OCI-M2 (cell line): ENCODE measurements at regions not wholly inside any gene's neighbourhood (a gene's known extent, or its start where the extent isn't known, plus 50 kb on each side); places are given as distances from the start of the nearest gene placed in this dataset.
"Not testable (repeated sequence)": the region's sequence is repeated elsewhere in the genome, so short reads cannot be mapped to it uniquely, and the experiment has no call there.

Source experiments
- DNase-seq: peaks from one replicate; lab custom pipeline; 2025; ENCODE audit not compliant: unreplicated experiment; lab: John Stamatoyannopoulos, UW

DNA sequence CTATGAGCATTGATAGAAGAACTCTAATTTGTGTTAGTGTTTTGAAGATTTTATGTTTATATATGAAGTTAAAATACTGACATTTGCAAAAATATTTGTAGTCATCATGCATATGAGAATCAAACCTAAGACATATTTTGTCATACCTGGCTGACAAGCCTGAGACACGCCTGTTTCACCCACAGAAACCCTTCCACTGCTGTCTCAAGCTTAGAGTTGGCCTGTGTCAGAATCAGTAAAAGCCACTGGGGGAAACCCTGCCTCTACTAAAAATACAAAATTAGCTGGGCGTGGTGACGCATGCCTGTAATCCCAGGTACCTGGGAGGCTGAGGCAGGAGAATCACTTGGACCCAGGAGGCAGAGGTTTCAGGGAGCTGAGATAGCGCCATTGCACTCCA, 218.0 kb upstream of the C1QTNF3 start:
- DNase-seq = not testable (repeated sequence)

DNA sequence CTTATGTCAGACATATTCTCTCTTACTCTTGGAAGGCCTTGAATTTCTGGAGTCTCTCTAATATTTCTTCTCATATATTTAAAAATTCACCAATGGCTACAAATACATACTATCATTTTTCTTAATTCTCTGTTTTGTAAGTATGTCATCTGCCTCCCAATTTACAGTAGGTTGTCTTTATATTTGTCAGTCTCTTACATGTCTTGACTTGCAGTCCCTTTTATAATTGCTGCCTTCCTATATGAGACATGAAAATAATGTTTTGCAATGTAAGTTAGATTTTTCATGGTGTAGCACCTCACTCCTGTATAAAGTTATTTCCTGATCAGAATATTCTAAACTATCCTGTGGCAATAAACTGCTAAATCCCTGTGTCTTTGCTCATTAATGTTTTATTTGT, 223.1 kb upstream of the C1QTNF3 start:
- not testable (repeated sequence) for DNase-seq

DNA sequence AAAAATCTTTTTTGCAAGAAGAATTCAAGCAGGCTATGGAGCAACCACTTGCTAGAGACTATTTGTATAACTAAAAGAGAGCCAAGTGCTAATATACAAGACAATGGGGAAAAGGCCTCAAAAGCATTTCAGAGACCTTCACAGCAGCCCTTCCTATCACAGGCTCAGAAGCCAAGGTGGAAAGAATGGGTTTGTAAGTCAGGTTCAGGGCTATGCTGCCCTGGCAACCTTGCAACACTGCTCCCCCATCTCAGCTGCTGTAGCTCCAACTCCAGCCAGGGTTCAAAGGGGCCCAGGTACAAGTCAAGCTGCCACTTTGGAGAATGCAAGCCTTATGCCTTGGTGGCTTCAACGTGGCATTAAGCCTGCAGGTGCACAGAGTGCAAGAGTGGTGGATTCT, 253.7 kb upstream of the C1QTNF3 start:
- DNase-seq = not testable (repeated sequence)

DNA sequence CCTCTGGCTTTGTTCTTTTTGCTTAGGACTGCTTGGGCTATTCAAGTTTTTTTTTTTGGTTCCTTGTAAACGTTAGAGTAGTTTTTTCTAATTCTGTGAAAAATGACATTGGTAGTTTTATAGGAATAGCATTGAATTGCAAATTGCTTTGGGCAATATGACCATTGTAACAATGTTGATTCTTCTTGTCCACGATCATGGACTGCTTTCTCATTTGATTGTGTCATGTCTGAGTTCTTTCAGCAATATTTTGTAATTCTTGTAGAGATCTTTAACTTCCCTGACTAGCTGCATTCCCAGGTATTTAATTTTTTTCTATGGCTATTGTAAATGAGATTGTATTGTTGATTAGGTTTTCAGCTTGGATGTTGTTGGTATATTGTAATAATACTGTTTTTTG, 286.2 kb upstream of the C1QTNF3 start:
- not testable (repeated sequence) for DNase-seq

DNA sequence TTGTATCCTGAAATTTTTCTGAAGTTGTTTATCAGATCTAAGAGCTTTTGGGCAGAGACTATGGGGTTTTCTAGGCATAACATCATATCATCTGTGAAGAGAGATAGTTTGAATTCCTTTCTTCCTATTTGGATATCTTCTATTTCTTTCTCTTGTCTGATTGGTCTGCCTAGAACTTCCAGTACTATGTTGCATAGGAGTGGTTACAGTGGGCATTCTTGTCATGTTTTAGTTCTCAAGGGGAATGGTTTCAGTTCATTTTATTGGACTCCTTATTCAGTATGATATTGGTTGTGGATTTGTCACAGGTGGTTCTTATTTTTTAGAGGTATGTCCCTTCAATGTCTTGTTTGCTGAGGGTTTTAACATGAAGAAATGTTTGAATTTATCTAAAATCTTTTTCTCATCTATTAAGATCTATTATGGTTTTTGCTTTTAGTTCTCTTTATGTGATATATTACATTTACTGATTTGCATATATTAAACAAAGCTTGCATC, 286.6 kb upstream of the C1QTNF3 start:
- DNase-seq = not testable (repeated sequence)

DNA sequence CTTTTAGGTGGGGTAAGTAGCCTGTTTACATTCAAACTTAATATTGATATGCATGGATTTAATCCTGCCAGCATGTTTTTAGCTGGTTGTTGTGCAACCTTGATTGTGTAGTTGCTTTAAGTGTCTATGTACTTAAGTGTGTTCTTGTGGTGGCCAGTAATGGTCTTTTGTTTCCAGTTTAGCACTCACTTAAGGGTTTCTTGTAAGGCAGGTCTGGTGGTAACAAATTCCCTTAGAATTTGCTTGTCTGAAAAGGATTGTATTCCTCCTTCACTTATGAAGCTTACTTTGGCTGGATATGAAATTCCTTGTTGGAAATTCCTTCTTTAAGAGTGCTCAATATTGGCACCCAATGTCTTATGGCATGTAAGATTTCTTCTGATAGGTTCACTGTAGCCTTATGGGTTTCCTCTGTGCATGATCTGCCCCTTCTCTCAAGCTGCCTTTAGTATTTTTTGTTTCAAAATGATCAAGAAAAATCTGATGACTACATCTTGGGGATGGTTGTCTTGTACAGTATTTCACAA, 289.0 kb upstream of the C1QTNF3 start:
- DNase-seq = not testable (repeated sequence)

DNA sequence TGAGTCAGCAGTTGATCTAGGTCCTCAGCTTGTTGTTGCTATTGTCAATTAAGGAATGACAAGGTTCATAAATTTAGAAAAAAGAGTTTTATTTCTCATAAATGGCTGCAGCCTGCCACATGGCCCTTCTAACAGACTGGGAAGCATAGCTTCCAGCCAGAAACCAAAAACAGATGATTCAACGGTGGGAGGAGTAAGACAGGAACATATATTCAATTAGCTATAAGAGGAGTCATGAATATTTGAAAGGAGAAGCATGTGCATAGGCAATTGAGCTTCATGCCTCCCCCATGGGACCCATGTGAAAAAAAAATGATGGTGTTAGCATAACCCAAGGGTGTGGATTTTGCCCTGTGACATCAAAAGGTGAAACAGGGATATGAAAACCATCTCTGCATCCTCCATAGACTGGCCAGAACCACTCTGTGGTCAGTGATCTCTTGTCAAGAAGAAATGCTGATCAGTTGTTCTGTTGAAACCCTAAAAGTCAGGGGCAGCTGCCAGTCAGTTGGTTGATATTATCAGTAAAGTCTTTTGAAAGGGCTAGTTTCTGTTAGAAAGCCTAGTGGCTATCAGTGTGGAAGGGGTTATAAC, 296.5 kb upstream of the C1QTNF3 start:
- DNase-seq = not testable (repeated sequence)

DNA sequence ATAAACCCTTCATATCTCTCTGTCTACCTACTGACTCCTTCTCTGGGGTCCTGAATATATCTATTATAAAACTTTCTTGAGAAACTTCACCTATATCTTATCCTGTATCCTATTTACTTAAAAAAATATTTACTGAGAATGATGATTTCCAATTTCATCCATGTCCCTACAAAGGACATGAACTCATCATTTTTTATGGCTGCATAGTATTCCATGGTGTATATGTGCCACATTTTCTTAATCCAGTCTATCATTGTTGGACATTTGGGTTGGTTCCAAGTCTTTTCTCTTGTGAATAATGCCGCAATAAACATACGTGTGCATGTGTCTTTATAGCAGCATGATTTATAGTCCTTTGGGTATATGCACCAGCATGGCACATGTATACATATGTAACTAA, 301.7 kb upstream of the RAI14 start:
- DNase-seq = not testable (repeated sequence)

DNA sequence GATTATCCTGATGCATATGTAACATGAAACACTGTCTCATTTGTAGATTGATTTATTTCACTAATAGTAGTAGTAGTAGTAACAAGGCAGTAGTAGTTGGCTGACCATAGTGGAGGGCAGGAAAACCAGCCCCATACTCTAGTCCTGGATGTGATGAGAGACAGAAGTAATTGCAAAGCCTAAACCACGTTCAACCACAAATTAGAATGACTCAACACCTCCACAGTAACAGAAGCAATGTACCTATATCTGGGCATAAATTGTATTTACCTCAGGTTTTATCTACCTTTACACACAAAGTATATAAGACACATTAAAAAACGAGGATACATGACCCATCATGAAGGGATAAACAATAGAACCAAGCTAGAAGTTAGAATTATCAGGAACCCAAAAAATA, 284.7 kb upstream of the RAI14 start:
- not testable (repeated sequence) for DNase-seq

DNA sequence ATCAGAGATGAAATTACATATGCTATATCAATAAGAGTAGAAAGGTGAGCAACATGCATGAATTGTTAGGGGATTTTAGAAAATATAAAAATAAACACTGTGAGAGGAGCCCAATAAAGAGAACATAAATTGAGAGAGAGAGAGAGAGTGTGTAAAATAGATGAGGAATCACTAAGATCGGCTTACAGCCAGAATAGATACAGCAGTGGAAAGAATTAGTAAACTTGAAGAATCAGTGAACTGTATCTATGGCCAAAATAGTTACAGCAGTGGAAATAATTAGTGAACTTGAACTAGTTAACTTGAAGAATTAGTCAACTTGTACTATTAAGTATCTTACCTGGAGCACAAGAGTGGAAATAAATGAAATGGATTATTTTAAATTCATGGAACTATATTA, 284.3 kb upstream of the RAI14 start:
- not testable (repeated sequence) for DNase-seq

DNA sequence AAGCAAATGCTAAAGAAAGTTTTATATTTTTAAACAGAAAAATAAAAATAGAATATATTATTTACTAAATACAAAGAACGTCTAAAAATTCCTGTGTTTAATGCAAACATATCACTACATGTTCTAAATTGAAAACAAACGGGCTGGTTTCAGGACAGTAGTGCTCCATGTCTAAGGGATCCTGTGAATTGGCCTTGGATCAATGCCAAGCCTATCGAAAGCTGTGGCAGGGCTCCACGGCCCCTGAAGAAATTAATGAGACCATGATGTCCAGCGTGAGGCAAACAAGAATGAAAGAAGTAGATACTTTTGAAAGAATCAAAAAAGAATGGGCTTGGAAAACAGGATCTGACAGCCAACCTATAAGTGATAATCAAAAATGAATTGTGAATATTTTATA, 283.4 kb upstream of the RAI14 start:
- not testable (repeated sequence) for DNase-seq

DNA sequence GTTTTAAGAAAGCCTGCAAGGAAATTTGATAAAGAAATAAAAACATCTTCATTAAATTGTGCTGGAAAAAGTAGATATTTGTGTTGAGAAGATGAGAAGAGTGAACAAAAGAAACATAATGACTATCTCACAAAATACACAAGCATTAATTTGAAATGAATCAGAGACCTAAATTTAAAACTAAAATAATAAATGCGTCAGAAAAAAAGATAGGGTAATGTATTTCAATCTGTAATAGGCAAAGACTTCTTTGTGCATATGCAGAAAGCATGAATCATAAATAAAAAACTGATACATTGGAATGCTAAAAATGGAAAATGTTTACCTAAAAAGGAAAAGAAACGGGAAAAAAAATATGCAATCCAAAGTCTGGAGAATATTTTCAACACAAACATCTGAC, 278.5 kb upstream of the RAI14 start:
- not testable (repeated sequence) for DNase-seq

DNA sequence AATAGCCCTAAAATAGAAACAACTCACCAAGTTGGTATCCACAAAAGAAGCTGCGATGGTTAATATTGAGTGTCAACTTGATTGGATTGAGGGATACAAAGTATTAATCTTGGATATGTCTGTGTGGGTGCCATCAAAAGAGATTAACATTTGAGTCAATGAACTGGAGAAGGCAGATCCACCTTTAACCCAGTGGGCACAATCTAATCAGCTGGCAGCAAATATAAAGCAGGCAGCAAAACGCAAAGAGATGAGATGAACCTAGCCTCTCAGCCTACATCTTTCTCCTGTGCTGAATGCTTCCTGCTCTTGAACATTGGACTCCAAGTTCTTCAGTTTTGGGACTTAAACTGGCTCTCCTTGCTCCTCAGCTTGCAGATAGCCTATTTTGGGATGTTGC, 277.6 kb upstream of the RAI14 start:
- not testable (repeated sequence) for DNase-seq

DNA sequence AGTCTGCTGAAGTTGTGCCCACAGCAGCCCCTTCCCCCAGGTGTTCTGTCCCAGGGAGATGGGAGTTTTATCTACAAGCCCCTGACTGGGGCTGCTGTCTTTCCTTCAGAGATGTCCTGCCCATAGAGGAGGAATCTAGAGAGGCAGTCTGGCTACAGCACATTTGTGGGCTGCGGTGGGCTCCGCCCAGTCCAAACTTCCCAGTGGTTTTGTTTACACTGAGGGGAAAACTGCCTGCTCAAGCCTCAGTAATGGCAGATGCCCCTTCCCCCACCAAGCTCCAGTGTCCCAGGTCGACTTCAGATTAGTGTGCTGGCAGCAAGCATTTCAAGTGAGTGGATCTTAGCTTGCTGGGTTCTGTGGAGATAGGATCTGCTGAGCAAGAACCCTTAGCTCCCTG, 267.4 kb upstream of the RAI14 start:
- not testable (repeated sequence) for DNase-seq

DNA sequence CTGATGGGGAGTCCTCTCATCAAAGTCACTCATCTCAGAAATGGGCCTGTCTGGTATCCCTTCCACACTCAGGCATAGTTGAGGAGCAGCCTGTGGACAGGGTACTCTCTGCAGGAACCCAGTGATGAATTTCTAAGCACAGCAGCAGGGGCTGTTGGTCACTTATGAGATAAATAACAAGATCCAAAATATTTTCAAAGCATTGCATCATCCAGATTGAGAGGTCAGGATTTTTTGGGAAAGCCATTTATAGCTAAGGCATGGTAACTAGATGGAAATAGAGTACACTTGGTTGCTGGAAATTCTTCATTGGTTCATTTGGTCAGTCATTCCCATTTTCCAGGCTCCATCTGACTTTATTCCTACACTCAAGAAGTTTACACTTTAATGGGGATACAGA, 246.8 kb upstream of the RAI14 start:
- no peak for DNase-seq

DNA sequence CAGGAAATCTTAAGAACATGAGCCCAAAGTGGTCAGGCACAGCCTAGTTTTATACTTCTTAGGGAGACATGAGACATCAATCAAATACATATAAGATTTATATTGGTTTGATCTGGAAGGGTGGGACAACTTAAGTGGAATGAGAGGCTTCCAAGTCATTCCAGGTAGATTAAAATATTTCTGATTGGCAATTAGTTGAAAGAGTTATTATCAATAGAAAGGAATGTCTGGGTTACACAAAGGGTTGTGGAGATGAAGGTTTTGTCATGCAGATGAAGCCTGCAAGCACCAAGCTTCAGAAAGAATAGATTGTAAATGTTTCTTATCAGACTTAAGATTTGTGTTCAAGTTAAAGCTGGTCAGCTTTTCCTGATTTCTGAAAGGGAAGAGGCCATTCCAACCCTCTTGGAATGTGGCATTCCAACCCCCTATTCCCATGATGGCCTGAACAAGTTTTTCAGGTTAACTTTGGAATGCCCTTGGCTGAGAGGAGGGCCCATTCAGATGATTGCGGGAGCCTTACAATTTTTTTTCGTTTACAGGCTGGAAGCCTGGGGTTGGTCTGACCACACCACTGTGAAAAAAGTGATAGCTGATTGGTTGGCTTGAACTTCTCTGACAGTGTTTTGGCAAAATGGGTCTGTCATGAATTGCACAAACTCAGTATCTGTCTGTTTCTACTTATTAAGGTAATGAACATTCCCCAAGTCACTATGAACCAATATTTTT, 245.6 kb upstream of the RAI14 start:
- DNase-seq = no peak

DNA sequence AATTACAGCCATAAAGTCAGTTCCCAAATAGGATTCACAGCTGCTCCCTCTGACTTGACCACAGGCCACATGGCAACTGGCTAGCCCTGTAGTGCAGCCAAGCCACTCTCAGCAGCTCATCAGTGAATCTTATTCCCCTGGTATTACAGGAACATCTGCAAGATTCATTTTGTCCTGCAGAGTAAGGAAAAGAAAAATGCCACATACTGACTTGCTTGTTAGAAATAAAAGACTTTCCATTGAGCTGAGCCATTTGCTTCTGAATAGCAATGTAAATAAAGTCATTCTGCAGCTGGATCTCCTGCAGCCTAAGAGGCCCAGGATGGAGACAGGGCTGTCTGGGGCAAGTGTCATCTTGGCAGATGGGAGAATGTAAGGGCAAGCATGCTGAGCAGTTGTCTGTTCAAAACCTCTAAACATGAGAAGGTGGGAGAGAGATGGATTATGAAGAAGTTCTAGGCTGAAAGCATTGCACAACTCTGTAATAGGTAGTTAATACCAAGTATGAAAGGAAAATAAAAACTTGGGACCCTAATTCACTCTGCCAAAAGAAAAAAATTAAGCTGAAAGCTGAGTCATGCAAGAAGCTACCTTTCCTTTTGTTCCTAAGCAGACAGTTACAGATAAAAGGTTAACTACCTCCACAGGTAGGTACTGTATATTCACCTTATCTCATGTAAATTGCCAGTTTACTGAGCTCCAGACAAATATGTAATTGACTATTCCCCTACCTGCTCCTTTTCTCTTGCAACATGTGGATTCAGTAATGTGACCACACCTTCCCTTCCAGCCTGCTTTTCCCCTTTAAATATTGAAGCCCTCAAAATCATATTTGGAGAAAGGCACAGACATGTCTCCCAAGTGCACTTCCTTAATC, 244.4 kb upstream of the RAI14 start:
- DNase-seq = no peak

DNA sequence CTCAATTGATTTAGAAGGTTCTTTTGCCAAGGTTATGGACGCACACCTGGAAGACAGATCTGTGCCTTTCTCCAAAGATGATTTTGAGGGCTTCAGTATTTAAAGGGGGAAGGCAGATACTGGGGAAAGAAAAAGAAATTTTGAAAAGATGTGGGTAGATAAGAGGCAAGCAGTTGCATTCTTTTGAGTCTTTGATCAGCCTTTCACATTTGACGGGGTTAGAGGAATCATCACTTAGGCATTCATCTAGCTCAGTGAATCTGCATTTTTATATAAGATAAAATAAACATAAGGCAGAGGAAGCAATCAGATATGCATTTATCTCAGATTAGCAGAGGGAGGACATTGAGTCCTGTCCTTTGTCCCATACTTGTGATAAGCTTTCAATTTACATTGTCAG, 243.4 kb upstream of the RAI14 start:
- no peak for DNase-seq

DNA sequence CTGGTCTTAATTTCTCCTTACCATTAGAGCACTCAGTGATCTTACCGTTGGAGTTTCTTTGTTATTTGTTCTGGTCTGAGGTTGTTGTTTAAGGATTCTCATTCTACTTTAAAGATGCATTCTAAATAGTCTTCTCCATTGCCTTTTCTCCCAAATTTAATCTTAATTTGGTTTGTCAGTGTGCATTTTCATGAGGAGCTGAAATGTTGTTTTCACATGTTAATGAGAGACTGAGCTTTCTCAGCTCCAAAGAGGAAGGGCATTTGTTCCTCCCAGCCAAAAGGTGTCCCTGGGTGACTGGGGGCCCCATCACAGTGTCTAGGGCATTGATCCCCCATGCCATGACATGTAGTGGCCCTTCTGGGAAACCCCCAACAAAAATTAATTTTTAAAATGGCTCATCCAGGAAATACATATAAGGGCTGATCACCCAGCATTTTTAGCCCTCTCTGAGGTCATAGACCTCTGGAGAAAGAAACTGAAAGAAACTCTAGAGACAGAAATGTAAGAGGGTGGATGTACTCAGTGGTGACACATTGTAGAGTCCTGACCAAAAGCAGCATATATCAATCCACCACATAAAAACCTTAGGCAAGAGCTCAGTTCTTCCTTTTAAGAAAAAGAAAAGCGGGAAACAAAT, 240.4 kb upstream of the RAI14 start:
- DNase-seq = no peak

DNA sequence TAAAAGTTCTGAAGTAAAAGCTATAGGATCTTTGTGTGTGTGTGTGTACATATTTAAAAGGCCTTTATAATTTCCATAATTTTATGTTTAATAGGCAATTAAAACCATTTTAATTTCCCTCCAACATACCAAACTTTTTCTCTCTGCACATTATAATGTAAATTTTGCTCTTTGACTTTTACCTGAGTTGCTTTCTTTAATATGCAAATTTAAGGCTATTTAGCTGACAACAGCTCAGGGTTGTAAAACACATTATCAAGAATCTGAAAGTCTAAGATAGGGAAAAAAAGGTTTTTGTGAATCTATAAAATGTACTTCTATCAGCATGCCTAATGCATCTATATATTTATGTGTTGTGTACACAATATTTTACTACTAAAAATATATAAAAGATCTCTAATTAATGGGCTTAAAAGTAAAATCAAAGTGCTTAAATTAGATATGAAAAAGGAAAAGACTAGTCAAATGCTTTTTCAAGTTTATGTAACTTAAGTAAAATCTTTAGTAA, 239.6 kb upstream of the RAI14 start:
- DNase-seq = no peak

DNA sequence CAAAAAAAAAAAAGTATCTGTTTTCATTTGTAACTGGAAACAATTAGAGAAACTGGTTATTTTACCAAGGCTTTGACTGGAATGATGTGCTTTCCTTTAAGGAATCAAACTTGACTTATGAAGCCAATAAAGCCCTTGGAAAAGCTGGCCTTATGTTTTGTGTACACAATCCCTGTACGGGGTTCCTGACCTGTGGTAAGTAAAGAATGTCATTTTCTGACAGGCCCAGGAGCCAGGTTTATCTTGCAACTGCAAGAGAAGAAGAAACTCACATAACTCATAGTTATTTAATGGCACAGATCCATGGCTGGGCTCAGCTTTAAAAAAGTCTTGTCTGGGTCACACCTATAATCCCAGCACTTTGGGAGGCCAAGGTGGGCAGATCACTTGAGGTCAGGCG, 235.9 kb upstream of the RAI14 start:
- DNase-seq = not testable (repeated sequence)
